Fibroblast of mammary gland (primary cell): ENCODE measurements at regions not wholly inside any gene's neighbourhood (a gene's known extent, or its start where the extent isn't known, plus 50 kb on each side); places are given as distances from the start of the nearest gene placed in this dataset.

Experiments
- DNase-seq: peaks from one replicate; pipeline ENCODE4 v3.0.0-alpha.2; 2010; ENCODE audit warnings: low read depth
- H3K4me3 ChIP-seq: 2 replicates; pipeline ENCODE4 v1.5.1; 2011; ENCODE audit warnings: low read depth, mild to moderate bottlenecking, low read length, moderate library complexity; ENCODE audit not compliant: control insufficient read depth
- TF ChIP-seq, protein P1 (sequence below): conservative IDR thresholded peaks from 2 replicates; pipeline ENCODE4 v1.5.1; 2011; ENCODE audit warnings: low read depth, low read length, inconsistent platforms; ENCODE audit not compliant: control insufficient read depth, insufficient read depth

DNA sequence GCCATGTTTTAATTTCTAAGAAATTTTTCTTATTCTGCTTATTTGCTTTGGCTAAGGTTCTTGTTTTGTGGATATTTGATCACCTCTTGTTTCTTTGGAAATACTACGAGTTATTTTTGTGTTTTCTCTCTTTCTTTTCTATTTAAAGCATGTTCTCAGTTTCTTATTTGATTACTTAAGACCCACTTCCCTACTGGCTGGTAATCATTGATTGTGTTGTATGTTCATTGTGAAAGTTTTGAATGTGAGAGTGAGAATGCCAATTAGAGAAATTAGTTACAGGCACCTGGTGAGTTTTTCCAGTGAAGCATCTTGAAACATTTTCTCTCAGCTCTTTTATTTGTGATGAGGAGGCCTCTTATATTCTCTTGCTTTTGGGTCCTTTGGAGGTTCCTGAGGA, 226.7 kb upstream of the MC4R start:
- H3K4me3 ChIP-seq, result no peak overlapping the region
- TF ChIP-seq, protein P1, sequence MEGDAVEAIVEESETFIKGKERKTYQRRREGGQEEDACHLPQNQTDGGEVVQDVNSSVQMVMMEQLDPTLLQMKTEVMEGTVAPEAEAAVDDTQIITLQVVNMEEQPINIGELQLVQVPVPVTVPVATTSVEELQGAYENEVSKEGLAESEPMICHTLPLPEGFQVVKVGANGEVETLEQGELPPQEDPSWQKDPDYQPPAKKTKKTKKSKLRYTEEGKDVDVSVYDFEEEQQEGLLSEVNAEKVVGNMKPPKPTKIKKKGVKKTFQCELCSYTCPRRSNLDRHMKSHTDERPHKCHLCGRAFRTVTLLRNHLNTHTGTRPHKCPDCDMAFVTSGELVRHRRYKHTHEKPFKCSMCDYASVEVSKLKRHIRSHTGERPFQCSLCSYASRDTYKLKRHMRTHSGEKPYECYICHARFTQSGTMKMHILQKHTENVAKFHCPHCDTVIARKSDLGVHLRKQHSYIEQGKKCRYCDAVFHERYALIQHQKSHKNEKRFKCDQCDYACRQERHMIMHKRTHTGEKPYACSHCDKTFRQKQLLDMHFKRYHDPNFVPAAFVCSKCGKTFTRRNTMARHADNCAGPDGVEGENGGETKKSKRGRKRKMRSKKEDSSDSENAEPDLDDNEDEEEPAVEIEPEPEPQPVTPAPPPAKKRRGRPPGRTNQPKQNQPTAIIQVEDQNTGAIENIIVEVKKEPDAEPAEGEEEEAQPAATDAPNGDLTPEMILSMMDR, result no peak
- DNase-seq, result no peak

DNA sequence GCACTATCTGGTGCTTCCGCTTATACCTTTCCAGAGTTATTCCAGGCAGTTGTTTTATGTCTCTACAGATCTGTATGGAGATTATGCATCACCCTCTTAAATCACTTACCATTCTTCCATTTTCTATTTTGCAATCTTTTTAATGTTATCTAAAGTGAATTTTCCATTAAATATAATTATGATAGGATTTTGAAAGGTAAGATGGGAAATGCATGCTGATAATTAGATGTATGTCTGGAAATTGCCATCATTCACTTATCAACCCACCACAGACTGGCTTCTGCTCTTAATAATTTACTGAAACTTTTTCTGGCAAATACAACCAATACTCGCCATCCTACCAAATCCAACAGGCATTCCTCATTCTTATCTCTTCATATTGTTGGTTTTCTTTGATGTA, 227.4 kb upstream of the MC4R start:
- DNase-seq, result no peak
- H3K4me3 ChIP-seq, result no peak overlapping the region
- TF ChIP-seq, protein P1, result no peak

DNA sequence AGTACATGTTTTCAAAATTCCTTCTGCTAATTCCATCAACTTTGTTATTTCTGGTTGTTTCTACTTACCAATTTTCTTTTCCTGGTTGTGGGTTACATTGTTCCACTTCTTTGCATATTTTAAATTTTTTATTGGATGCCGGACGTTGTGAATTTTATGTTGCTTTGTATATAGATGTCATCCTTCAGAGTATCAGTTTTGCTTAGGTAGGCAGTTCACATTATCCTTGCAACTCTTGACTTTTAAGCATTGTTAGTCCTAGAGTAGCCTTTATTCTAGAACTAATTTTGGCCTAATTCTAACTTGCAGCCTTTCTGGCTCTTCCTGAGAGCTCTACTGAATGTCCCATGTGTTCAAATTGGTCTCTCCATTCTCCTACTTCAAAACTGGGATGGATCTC, 228.7 kb upstream of the MC4R start:
- TF ChIP-seq, protein P1, result no peak
- no peak for DNase-seq

DNA sequence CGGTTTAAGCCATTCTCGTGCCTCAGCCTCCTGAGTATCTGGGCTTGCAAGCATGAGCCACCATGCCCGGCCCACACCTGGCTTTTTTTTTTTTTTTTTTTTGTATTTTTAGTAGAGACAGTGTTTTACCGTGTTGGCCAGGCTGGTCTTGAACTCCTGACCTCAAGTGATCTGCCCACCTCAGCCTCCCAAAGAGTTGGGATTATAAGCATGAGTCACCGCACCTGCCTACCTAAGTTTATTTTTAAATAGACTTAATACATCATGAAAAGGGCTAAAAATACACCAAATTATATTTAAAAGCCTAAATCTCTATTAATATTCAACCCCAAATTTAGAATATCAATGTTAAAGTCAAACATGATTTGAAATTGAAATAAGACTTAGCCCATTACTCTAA, 250.8 kb upstream of the MC4R start:
- no peak overlapping the region for H3K4me3 ChIP-seq
- TF ChIP-seq, protein P1, result no peak
- DNase-seq, result no peak

More for the DNA sequence above, 228.7 kb upstream of the MC4R start:
- H3K4me3 ChIP-seq, result no peak overlapping the region

DNA sequence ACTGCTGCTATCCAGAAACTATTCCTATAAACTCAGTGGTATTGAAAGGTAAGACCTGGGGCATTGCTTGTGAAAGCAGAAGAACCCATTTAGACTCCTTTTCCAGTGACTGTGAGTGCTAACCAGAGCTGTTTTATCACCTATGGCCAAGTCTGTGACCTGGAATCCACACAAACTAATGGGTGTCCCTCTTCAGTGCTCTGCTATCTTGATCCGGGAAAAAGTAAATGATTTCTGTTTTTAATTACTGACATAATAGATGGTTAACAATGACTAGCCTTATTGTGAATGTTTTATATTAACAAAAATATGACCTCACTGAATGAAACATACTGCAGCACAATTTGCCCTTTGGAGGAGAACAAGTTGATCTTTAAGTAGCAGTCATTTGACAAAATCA, 251.6 kb upstream of the MC4R start:
- DNase-seq, result no peak
- TF ChIP-seq, protein P1, result no peak
- H3K4me3 ChIP-seq, result no peak overlapping the region

DNA sequence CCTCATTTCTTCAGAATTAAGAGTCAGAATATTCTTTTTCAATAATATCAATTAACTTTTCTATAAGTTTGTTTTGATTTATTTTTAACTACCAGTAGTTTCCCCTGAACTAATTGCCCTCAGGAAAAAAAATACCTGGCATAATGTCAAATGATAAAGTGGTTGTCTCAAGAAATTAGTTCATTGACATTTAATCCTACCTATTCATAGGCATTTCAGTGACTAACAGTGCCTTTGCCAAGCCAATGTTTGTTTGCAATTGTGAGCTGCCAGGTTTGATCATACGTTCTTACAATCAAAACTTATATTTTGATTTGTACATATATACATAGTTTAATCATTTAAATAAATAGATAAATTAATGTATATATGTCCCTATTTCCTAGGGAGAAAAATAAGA, 267.3 kb upstream of the MC4R start:
- TF ChIP-seq, protein P1, result no peak
- DNase-seq, result no peak
- no peak overlapping the region for H3K4me3 ChIP-seq

DNA sequence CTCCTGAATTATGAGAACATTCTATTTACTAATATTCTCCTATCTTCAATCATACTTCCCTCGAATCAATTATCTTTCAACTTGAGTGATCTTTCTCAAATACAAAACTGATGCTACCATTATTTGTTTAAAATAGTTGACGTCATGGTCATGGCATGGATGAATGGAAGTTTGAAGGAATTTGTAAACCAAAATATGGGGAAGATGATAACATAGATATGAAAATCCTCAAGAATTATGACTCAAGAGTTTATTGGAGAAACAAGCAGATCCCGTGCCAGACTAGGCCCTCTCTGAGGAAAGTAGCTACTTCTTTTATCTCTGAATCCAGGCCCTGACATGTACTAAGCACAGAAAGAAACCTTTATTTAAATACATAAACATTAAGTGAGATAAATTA, 270.4 kb upstream of the MC4R start:
- DNase-seq, result no peak
- TF ChIP-seq, protein P1, result no peak
- no peak overlapping the region for H3K4me3 ChIP-seq
